ENCODE measurements at regions not wholly inside any gene's neighbourhood (a gene's known extent, or its start where the extent isn't known, plus 50 kb on each side); places are given as distances from the start of the nearest gene placed in this dataset.

DNA sequence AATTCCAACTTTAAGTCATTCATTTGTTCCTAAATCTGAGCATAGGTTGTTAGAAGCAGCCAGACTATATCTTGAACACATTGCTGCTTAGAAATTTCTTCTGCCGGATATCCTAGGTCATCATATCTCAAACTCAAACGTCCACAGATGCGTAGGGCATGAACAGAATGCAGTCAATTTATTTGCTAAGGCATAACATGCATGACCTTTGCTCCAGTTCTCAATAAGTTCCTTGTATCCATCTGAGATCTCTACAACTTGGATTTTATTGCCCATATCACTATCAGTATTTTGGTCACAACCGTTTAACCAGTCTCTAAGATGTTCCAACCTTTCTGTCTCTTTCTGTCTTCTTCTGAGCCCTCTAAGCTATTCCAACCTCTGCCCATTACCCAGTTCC, 210.9 kb upstream of the MANEA start:
- Mint-ChIP-seq H3K9me3 (no peaks in the 10 kb centered on the region), H3K4me3 (no peak overlapping the region), H3K4me1 (ENCODE audit: unreplicated experiment) (no peaks in the 10 kb centered on the region), H3K27me3 (no peaks in the 10 kb centered on the region), H3K36me3 (no peaks in the 10 kb centered on the region), H3K27ac (no peak overlapping the region)
- no peak for DNase-seq (ENCODE audit: extremely low spot score, unreplicated experiment)
- TF ChIP-seq, protein P1, sequence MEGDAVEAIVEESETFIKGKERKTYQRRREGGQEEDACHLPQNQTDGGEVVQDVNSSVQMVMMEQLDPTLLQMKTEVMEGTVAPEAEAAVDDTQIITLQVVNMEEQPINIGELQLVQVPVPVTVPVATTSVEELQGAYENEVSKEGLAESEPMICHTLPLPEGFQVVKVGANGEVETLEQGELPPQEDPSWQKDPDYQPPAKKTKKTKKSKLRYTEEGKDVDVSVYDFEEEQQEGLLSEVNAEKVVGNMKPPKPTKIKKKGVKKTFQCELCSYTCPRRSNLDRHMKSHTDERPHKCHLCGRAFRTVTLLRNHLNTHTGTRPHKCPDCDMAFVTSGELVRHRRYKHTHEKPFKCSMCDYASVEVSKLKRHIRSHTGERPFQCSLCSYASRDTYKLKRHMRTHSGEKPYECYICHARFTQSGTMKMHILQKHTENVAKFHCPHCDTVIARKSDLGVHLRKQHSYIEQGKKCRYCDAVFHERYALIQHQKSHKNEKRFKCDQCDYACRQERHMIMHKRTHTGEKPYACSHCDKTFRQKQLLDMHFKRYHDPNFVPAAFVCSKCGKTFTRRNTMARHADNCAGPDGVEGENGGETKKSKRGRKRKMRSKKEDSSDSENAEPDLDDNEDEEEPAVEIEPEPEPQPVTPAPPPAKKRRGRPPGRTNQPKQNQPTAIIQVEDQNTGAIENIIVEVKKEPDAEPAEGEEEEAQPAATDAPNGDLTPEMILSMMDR (conservative IDR thresholded peaks at IDR 0.05) = no peak

DNA sequence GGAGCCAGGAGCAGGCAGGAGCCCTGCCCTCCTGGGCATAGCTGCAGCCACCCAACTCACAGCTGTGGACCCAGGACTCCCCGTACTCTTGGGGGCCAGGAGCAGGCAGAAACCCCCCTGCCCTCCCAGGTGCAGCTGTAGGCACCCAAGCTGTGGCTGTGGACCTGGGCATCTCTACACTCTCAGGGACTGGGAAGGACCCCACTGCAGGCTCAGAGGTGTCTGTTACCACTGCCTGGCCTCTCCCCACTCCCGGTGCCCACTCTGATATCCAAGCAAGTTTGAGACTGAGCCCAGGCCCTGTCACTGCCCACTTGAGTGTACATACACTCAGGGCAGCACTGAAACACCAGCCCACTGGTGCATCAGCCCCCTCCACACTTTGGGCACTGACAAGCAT, 193.5 kb upstream of the MANEA start:
- no peak for DNase-seq (ENCODE audit: extremely low spot score, unreplicated experiment)
- TF ChIP-seq, protein P1 (conservative IDR thresholded peaks at IDR 0.05) = no peak
- no peak overlapping the region for H3K27ac Mint-ChIP-seq
- H3K9me3 Mint-ChIP-seq = no peaks in the 10 kb centered on the region
- H3K4me1 Mint-ChIP-seq (ENCODE audit: unreplicated experiment) = peaks cover 3% of the 10 kb centered on the region
- H3K36me3 Mint-ChIP-seq = no peaks in the 10 kb centered on the region
- H3K4me3 Mint-ChIP-seq = no peak overlapping the region
- no peaks in the 10 kb centered on the region for H3K27me3 Mint-ChIP-seq

DNA sequence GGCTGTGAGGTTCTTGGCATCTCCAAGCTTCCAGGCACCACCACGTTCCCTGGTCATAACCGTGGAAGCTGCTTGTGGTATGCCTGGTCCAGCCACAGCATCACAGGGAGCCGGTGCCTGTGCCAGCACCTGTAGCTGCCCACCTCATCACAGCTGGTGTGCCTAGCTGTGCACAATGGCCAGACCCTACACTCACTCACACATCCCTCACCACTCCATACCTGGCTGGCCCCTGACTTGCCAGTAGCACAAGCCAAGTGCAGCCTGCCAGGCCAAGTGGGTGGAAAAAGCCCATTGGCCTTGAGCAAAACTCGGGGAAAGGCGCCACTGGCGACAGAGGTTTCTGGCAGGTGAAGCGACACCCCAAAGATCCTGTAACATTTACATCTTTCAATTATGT, 192.3 kb upstream of the MANEA start:
- no peaks in the 10 kb centered on the region for H3K36me3 Mint-ChIP-seq
- H3K4me1 Mint-ChIP-seq (ENCODE audit: unreplicated experiment) = peaks cover 3% of the 10 kb centered on the region
- no peak for DNase-seq (ENCODE audit: extremely low spot score, unreplicated experiment)
- H3K4me3 Mint-ChIP-seq = no peak overlapping the region
- no peaks in the 10 kb centered on the region for H3K27me3 Mint-ChIP-seq
- TF ChIP-seq, protein P1 (conservative IDR thresholded peaks at IDR 0.05) = no peak
- H3K9me3 Mint-ChIP-seq = no peaks in the 10 kb centered on the region
- H3K27ac Mint-ChIP-seq = no peak overlapping the region

DNA sequence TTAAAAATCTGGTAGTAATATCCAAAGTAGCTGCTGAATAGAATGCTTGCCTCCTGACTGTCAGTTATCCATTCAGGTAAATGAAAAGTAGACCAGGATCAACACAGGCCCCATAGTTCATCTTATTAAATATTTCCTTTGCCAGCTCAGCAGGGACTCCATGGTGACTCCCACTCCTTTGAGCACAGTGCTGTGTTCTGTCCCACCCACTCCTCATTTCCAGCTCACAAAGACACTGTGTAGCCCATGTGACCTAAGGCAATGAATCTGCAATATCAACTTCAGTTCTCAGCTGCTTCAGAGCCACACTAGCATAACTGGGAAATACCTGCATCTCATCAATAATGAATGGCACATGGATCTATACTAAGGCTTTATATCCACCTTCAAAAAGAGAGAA, 189.5 kb upstream of the MANEA start:
- Mint-ChIP-seq H3K27me3 (no peaks in the 10 kb centered on the region), H3K36me3 (no peaks in the 10 kb centered on the region), H3K4me1 (ENCODE audit: unreplicated experiment) (peaks cover 3% of the 10 kb centered on the region), H3K4me3 (no peak overlapping the region), H3K9me3 (no peaks in the 10 kb centered on the region), H3K27ac (no peak overlapping the region)
- DNase-seq (ENCODE audit: extremely low spot score, unreplicated experiment) = no peak
- TF ChIP-seq, protein P1 (conservative IDR thresholded peaks at IDR 0.05) = no peak

DNA sequence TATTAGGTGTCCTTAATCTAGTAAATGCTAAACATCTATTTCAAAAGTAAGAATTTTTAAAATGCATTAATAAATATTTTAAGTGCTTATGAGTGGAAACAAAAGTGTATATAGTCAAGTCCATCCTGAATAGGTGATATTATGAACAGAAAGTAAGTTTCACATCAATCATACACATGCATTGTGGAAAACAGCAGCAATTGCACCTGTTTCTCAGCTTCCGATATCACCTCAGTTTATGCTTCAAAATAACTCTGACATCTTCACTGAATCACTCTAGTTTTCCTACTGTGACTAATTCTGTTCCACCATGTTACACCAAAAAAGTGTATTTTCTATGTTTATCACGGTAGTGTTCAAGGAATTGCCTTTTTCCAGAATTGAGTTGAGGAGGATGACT, 172.6 kb upstream of the MANEA start:
- H3K4me1 Mint-ChIP-seq (ENCODE audit: unreplicated experiment) = no peaks in the 10 kb centered on the region
- no peaks in the 10 kb centered on the region for H3K9me3 Mint-ChIP-seq
- no peak overlapping the region for H3K27ac Mint-ChIP-seq
- no peak overlapping the region for H3K4me3 Mint-ChIP-seq
- TF ChIP-seq, protein P1 (conservative IDR thresholded peaks at IDR 0.05) = no peak
- DNase-seq (ENCODE audit: extremely low spot score, unreplicated experiment) = no peak
- H3K27me3 Mint-ChIP-seq = no peaks in the 10 kb centered on the region
- H3K36me3 Mint-ChIP-seq = no peaks in the 10 kb centered on the region

DNA sequence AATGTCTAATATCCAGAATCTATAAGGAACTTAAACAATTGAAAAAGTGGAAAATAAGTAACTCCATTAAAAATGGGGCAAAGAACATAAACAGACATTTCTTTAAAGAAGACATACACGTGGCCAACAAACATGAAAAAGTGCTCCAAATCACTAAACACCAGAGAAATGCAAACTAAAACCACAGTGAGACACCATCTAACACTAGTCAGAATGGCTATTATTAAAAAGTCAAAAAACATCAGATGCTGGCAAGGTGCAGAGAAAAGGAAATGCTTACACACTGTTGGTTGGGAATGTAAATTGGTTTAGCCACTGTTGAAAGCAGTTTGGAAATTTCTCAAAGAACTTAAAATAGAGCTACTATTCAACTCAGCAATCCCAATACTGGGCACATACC, 169.2 kb upstream of the MANEA start:
- H3K9me3 Mint-ChIP-seq = no peaks in the 10 kb centered on the region
- TF ChIP-seq, protein P1 (conservative IDR thresholded peaks at IDR 0.05) = no peak
- no peaks in the 10 kb centered on the region for H3K27me3 Mint-ChIP-seq
- no peaks in the 10 kb centered on the region for H3K36me3 Mint-ChIP-seq
- no peak for DNase-seq (ENCODE audit: extremely low spot score, unreplicated experiment)
- no peaks in the 10 kb centered on the region for H3K4me1 Mint-ChIP-seq (ENCODE audit: unreplicated experiment)
- no peak overlapping the region for H3K27ac Mint-ChIP-seq
- H3K4me3 Mint-ChIP-seq = no peak overlapping the region

Data from type B pancreatic cell (in vitro differentiated cells).